SU-DHL-6 (cell line): ENCODE measurements at regions not wholly inside any gene's neighbourhood (a gene's known extent, or its start where the extent isn't known, plus 50 kb on each side); places are given as distances from the start of the nearest gene placed in this dataset.

Experiments
- EZH2phosphoT487 ChIP-seq: fragments of 200-600 bp; sonication (generic), shearing (Covaris generic); conservative IDR thresholded peaks from 2 replicates; pipeline ENCODE4 v1.6.1; 2018; ENCODE audit warnings: mild to moderate bottlenecking, antibody characterized with exemption, low read length, moderate library complexity, mixed read lengths
- TF ChIP-seq, protein P1 (sequence below): fragments of 200-600 bp; sonication (generic); IDR thresholded peaks from one replicate; pipeline ENCODE4 v1.5.1; 2017; ENCODE audit warnings: antibody characterized with exemption, mild to moderate bottlenecking, low read length, moderate library complexity; ENCODE audit not compliant: insufficient read depth, poor library complexity, severe bottlenecking

DNA sequence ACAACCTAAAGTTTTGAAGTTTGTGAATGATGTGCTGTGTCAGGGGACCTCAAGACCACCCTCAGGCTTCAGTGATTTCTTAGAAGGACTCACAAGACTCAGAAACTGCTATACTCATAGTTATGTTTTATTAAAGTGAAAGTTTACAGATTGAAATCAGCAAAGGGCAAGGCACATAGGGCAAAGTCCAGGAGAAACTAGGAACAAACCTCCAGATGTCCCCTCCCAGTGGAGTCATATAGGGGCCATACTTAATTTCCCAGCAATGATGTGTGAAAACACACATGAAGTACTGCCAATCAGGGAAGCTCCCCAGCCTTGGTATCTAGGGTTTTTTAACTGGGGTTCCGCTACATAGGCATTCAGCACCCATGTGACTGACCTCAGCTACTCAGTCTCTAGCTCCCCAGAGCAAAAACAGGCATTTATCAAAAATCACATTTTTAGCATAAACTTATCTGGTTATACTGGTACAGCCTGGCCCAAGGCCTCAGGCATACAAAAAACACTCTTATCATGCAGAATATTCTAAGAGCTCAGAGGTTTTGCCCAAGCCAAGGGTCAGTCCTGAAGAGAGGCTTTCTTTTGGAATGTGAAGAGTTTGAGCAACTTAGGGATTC is 74.7 kb upstream of the ANKRD55 start:
- TF ChIP-seq EZH2phosphoT487 = no peak
- TF ChIP-seq, protein P1, sequence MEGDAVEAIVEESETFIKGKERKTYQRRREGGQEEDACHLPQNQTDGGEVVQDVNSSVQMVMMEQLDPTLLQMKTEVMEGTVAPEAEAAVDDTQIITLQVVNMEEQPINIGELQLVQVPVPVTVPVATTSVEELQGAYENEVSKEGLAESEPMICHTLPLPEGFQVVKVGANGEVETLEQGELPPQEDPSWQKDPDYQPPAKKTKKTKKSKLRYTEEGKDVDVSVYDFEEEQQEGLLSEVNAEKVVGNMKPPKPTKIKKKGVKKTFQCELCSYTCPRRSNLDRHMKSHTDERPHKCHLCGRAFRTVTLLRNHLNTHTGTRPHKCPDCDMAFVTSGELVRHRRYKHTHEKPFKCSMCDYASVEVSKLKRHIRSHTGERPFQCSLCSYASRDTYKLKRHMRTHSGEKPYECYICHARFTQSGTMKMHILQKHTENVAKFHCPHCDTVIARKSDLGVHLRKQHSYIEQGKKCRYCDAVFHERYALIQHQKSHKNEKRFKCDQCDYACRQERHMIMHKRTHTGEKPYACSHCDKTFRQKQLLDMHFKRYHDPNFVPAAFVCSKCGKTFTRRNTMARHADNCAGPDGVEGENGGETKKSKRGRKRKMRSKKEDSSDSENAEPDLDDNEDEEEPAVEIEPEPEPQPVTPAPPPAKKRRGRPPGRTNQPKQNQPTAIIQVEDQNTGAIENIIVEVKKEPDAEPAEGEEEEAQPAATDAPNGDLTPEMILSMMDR = no peak
